ENCODE measurements at regions not wholly inside any gene's neighbourhood (a gene's known extent, or its start where the extent isn't known, plus 50 kb on each side); places are given as distances from the start of the nearest gene placed in this dataset.

GRCh38 chr13:40342461-40342860 is 324.0 kb downstream of the FOXO1 start:
- peaks cover 36% of the 10 kb centered on the region for H3K4me1 Mint-ChIP-seq (ENCODE audit: unreplicated experiment)
- H3K27ac Mint-ChIP-seq (ENCODE audit: unreplicated experiment) = no peak overlapping the region
- no peaks in the 10 kb centered on the region for H3K9me3 Mint-ChIP-seq (ENCODE audit: unreplicated experiment)
- TF ChIP-seq, protein P1, sequence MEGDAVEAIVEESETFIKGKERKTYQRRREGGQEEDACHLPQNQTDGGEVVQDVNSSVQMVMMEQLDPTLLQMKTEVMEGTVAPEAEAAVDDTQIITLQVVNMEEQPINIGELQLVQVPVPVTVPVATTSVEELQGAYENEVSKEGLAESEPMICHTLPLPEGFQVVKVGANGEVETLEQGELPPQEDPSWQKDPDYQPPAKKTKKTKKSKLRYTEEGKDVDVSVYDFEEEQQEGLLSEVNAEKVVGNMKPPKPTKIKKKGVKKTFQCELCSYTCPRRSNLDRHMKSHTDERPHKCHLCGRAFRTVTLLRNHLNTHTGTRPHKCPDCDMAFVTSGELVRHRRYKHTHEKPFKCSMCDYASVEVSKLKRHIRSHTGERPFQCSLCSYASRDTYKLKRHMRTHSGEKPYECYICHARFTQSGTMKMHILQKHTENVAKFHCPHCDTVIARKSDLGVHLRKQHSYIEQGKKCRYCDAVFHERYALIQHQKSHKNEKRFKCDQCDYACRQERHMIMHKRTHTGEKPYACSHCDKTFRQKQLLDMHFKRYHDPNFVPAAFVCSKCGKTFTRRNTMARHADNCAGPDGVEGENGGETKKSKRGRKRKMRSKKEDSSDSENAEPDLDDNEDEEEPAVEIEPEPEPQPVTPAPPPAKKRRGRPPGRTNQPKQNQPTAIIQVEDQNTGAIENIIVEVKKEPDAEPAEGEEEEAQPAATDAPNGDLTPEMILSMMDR (IDR thresholded peaks at IDR 0.05) = no peak
- peak; percentile 42 for DNase-seq (ENCODE audit: extremely low spot score, unreplicated experiment)
- no peaks in the 10 kb centered on the region for H3K27me3 Mint-ChIP-seq (ENCODE audit: unreplicated experiment)
- H3K4me3 Mint-ChIP-seq (ENCODE audit: unreplicated experiment) = no peak overlapping the region
- H3K36me3 Mint-ChIP-seq (ENCODE audit: unreplicated experiment) = no peaks in the 10 kb centered on the region

DNA sequence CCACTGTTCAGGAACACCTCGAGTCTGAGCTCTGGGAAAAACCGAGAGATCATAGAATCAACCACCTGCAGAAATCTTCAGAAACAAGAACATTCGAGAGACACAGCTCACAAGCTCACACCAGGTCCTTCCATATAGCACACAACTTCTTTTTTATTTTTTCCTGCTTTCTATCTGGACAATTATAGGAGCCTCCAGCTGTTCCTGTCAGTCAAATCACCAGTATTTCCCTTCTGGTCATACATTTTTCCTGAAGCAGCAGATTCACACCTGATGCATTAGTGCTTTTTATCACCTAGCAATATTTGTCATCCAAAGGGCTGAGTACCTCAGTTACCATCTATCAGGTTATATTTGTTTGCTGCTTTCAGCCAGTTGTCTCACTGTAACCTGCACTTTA is 323.5 kb downstream of the FOXO1 start:
- H3K4me1 Mint-ChIP-seq (ENCODE audit: unreplicated experiment) = peaks cover 36% of the 10 kb centered on the region
- peaks cover under 1% of the 10 kb centered on the region for H3K27me3 Mint-ChIP-seq (ENCODE audit: unreplicated experiment)
- H3K9me3 Mint-ChIP-seq (ENCODE audit: unreplicated experiment) = no peaks in the 10 kb centered on the region
- H3K4me3 Mint-ChIP-seq (ENCODE audit: unreplicated experiment) = no peak overlapping the region
- no peak for DNase-seq (ENCODE audit: extremely low spot score, unreplicated experiment)
- TF ChIP-seq, protein P1 (IDR thresholded peaks at IDR 0.05) = no peak
- H3K36me3 Mint-ChIP-seq (ENCODE audit: unreplicated experiment) = no peaks in the 10 kb centered on the region
- H3K27ac Mint-ChIP-seq (ENCODE audit: unreplicated experiment) = no peak overlapping the region

DNA sequence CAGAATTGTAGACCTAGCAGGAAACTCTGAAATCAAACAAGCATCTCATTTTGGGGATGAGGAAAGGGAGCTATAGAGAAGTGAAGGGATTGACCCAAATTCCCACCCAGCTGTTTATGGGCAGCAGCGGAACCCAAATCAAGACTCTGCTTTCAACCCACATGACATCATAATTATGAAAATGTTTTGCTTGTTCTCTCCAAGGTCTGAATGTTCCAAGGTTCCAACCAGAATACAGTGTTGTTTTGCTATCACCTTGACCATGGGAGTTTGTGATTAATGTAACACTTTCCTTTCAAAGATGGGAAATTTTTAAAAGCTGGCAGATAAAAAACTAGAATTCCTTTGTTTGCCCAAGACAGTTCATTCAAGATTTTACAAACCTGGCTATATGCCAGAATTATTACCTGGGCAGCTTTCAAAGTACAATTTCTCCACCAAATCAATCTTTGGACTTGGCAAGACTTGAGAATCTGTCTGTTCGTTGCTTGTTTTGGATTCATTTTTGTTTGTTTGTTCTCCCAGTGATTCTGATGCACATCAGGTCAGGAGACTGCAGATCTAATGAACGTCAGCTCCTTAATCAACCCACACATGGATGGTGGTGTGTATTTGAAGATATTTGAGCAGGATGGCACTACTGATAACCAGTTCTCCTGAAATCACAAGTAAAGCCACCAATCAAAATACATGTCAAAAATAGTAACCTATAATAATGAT is 322.7 kb downstream of the FOXO1 start:
- Mint-ChIP-seq H3K27me3 (ENCODE audit: unreplicated experiment) (peaks cover 6% of the 10 kb centered on the region), H3K36me3 (ENCODE audit: unreplicated experiment) (no peaks in the 10 kb centered on the region), H3K27ac (ENCODE audit: unreplicated experiment) (no peak overlapping the region), H3K4me1 (ENCODE audit: unreplicated experiment) (peaks cover 36% of the 10 kb centered on the region), H3K4me3 (ENCODE audit: unreplicated experiment) (no peak overlapping the region), H3K9me3 (ENCODE audit: unreplicated experiment) (no peaks in the 10 kb centered on the region)
- TF ChIP-seq, protein P1 (IDR thresholded peaks at IDR 0.05) = no peak
- DNase-seq (ENCODE audit: extremely low spot score, unreplicated experiment) = no peak

DNA sequence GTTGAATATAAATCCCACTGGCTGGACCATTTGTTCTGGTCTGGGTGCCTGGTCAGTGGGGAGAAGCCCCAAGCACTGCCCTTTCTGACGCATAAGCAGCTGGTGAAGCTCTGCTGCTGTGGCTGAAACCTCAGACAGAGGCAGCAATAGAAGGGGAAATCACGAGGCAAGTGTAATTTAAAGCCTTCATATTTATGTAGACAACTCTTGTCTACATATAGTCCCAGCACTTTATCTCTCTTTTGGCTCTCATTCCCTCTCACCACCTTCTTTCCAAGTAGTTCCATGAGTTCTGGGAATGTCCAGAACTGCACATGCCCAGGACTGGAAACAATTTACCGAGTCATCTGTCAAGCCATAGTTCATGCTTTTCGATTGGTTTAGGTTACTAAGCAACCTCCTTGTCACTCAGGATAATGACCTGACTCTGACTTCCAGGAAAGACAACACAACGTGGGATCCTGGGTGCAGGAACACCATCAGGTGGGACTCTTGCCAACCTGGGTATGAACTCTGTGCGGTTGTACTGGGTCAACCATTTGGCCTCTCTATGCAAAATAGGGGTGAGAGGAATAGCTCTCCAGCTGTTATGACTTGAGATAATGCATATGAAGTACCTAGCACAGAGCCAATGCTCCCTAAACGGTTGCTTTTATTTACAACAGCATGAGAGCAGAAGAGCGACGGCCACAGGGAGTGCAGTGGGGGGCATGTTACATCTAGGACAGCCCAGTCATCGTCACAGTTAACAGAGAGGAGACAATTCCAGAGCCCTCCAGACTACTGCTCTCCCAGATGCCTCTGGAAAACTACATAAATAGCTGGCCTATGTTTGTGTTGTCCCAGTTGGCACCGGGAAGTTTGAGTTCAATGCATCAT is 321.9 kb downstream of the FOXO1 start:
- Mint-ChIP-seq H3K9me3 (ENCODE audit: unreplicated experiment) (no peaks in the 10 kb centered on the region), H3K27ac (ENCODE audit: unreplicated experiment) (no peak overlapping the region), H3K4me1 (ENCODE audit: unreplicated experiment) (peaks cover 36% of the 10 kb centered on the region), H3K4me3 (ENCODE audit: unreplicated experiment) (no peak overlapping the region), H3K36me3 (ENCODE audit: unreplicated experiment) (no peaks in the 10 kb centered on the region), H3K27me3 (ENCODE audit: unreplicated experiment) (peaks cover 6% of the 10 kb centered on the region)
- TF ChIP-seq, protein P1 (IDR thresholded peaks at IDR 0.05) = no peak
- DNase-seq (ENCODE audit: extremely low spot score, unreplicated experiment) = no peak

DNA sequence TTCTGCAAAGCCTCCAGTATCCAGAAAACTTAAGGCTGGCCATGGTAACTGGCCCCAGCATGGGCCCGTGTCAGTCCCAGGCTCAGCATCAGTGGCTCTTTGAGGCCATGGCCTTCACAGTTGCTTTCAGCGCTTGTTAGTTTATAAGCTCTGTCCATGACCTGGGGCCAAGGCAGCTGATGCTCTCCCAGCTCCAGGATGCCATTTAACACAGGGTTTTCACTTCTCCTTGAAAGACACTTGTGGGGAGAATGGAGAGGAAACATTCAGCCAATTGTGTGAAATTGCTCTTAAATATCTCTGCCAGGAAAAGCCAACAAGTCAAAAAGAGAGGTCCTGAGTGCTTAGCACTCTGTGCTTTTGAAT is 321.3 kb downstream of the FOXO1 start:
- no peaks in the 10 kb centered on the region for H3K36me3 Mint-ChIP-seq (ENCODE audit: unreplicated experiment)
- no peaks in the 10 kb centered on the region for H3K9me3 Mint-ChIP-seq (ENCODE audit: unreplicated experiment)
- DNase-seq (ENCODE audit: extremely low spot score, unreplicated experiment) = no peak
- peaks cover 6% of the 10 kb centered on the region for H3K27me3 Mint-ChIP-seq (ENCODE audit: unreplicated experiment)
- TF ChIP-seq, protein P1 (IDR thresholded peaks at IDR 0.05) = no peak
- H3K4me3 Mint-ChIP-seq (ENCODE audit: unreplicated experiment) = no peak overlapping the region
- H3K4me1 Mint-ChIP-seq (ENCODE audit: unreplicated experiment) = peaks cover 31% of the 10 kb centered on the region
- H3K27ac Mint-ChIP-seq (ENCODE audit: unreplicated experiment) = no peak overlapping the region
